Caco-2 (cell line): ENCODE measurements at regions not wholly inside any gene's neighbourhood (a gene's known extent, or its start where the extent isn't known, plus 50 kb on each side); places are given as distances from the start of the nearest gene placed in this dataset.

Experiments used
- BruUV-seq: library from RNA; stranded (reverse); fragments of 400-500 nt; replicated peaks from 2 replicates; lab custom pipeline; 2021; lab: Mats Ljungman, UMichigan
- CTCF ChIA-PET: fragments of 300-600 bp; sonication (Branson Sonifier 250); formaldehyde crosslinking; loops from one replicate; lab custom pipeline; 2022; ENCODE audit warnings: antibody characterized with exemption; lab: Charles Lee
- POLR2A ChIA-PET: fragments of 300-600 bp; sonication (Branson Sonifier 250); formaldehyde crosslinking; loops from one replicate; lab custom pipeline; 2022; ENCODE audit warnings: antibody characterized with exemption; lab: Charles Lee
- DNase-seq, 2 experiments: peaks; one replicate each; pipeline versions ENCODE4 v3.0.0 to v3.0.0-alpha.2; 2020 to 2022
- H3K27me3 ChIP-seq: replicated peaks from 2 replicates; pipeline ENCODE4 v1.6.0; 2011; ENCODE audit warnings: low read length; ENCODE audit not compliant: control insufficient read depth, insufficient read depth
- H3K36me3 ChIP-seq: 2 replicates; pipeline ENCODE4 v1.5.1; 2011; ENCODE audit warnings: low read length; ENCODE audit not compliant: control insufficient read depth, insufficient read depth
- H3K4me1 ChIP-seq: fragments of 250-450 bp; sonication (Bioruptor Pico); 2 replicates; pipeline ENCODE4 v1.5.1; 2020; ENCODE audit warnings: mild to moderate bottlenecking
- H3K4me3 ChIP-seq: 2 replicates; pipeline ENCODE4 v1.5.1; 2011; ENCODE audit warnings: low read depth, mild to moderate bottlenecking, control low read depth, low read length
- H3K9me3 ChIP-seq: fragments of 250-450 bp; sonication (Bioruptor Pico); 2 replicates; pipeline ENCODE4 v1.5.1; 2020; ENCODE audit warnings: mild to moderate bottlenecking, moderate library complexity
- H3K27ac Mint-ChIP-seq: one replicate; pipeline ENCODE4 v1.8.0; 2022; ENCODE audit warnings: mixed read lengths; ENCODE audit not compliant: unreplicated experiment
- H3K27me3 Mint-ChIP-seq: one replicate; pipeline ENCODE4 v1.8.0; 2022; ENCODE audit warnings: mixed read lengths; ENCODE audit not compliant: insufficient read depth, unreplicated experiment
- H3K36me3 Mint-ChIP-seq: one replicate; pipeline ENCODE4 v1.8.0; 2022; ENCODE audit warnings: mild to moderate bottlenecking, mixed read lengths; ENCODE audit not compliant: insufficient read depth, unreplicated experiment
- H3K4me1 Mint-ChIP-seq: one replicate; pipeline ENCODE4 v1.8.0; 2022; ENCODE audit warnings: low read depth, mixed read lengths; ENCODE audit not compliant: unreplicated experiment
- H3K4me3 Mint-ChIP-seq: one replicate; pipeline ENCODE4 v1.8.0; 2022; ENCODE audit warnings: mild to moderate bottlenecking, moderate library complexity, mixed read lengths; ENCODE audit not compliant: unreplicated experiment
- H3K9me3 Mint-ChIP-seq: one replicate; pipeline ENCODE4 v1.8.0; 2022; ENCODE audit warnings: mixed read lengths; ENCODE audit not compliant: unreplicated experiment
- intact Hi-C: fragments of 100-400 bp; cut with micrococcal nuclease; formaldehyde crosslinking; loops from one replicate; pipeline ENCODE4 v1.10.0; 2022; ENCODE audit not compliant: unreplicated experiment
- TF ChIP-seq, protein P1 (sequence below), 2 experiments: fragments of 200-600 bp in 1 of 2; IDR thresholded peaks; 1 replicate in 1 of 2; 2 replicates in 1 of 2; pipeline versions ENCODE4 v1.5.1 to v1.8.0; 2011 to 2022; ENCODE audit warnings: antibody characterized with exemption in 1 of 2, control low read depth in 1 of 2, inconsistent platforms in 1 of 2, low read depth in 1 of 2, low read length in 1 of 2, mild to moderate bottlenecking in 1 of 2, moderate library complexity in 1 of 2; ENCODE audit not compliant: insufficient read depth in 1 of 2, severe bottlenecking in 1 of 2, unreplicated experiment in 1 of 2

DNA sequence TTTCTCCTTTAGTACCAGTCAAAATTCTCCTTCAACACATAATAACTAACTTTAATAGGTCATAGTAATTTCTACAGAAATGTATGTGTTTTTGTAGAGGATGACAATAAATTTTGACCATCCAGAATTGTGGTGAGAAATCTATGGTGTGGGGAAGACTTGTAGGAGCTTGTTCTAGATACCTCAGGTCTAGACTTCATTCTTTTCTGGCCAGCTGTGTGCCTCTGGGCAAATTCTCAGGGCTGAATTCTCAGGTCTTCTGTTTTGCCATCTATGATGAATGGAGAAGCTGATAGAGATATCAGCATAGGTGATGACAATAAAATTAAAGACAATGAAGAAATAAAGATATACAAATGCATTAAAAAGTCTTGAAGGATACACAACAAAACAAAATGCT, 298.6 kb upstream of the MEF2C start:
- Mint-ChIP-seq H3K27me3 (no peaks in the 10 kb centered on the region), H3K4me1 (no peaks in the 10 kb centered on the region), H3K9me3 (no peaks in the 10 kb centered on the region), H3K4me3 (no peak overlapping the region), H3K36me3 (no peaks in the 10 kb centered on the region), H3K27ac (no peak overlapping the region)
- ChIA-PET POLR2A (no interaction called here), CTCF (no interaction called here)
- TF ChIP-seq, protein P1, sequence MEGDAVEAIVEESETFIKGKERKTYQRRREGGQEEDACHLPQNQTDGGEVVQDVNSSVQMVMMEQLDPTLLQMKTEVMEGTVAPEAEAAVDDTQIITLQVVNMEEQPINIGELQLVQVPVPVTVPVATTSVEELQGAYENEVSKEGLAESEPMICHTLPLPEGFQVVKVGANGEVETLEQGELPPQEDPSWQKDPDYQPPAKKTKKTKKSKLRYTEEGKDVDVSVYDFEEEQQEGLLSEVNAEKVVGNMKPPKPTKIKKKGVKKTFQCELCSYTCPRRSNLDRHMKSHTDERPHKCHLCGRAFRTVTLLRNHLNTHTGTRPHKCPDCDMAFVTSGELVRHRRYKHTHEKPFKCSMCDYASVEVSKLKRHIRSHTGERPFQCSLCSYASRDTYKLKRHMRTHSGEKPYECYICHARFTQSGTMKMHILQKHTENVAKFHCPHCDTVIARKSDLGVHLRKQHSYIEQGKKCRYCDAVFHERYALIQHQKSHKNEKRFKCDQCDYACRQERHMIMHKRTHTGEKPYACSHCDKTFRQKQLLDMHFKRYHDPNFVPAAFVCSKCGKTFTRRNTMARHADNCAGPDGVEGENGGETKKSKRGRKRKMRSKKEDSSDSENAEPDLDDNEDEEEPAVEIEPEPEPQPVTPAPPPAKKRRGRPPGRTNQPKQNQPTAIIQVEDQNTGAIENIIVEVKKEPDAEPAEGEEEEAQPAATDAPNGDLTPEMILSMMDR (IDR thresholded peaks at IDR 0.05; ENCODE audit: insufficient read depth in 1 of 2, low read depth in 1 of 2, low read length in 1 of 2, severe bottlenecking in 1 of 2, unreplicated experiment in 1 of 2): no peak
- DNase-seq: no peak
- intact Hi-C loops: no loop called here
- no peaks in the 10 kb centered on the region for H3K9me3 ChIP-seq
- BruUV-seq: no TSS peak
- no peaks in the 10 kb centered on the region for H3K36me3 ChIP-seq
- no peak overlapping the region for H3K4me3 ChIP-seq
- no peaks in the 10 kb centered on the region for H3K27me3 ChIP-seq
- no peaks in the 10 kb centered on the region for H3K4me1 ChIP-seq

DNA sequence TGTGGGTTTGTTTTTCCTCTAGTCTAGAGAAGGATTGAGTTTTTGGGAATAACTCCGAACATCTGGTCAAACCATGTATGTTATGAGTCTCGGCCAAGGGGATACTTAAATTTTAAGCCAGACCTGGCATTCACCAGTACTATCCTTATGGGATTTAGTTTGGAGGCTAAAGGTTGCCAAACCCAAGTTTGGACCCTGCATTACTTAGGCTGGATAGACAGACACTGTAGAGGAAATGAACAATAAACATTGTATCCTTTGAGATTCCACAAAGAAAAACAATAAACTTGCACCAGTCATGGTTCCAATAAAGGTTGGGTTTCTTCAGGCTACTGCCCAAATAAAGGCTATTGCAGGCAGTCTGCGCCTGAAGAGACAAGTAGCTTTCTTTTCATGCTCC, 296.7 kb upstream of the MEF2C start:
- TF ChIP-seq, protein P1 (IDR thresholded peaks at IDR 0.05; ENCODE audit: insufficient read depth in 1 of 2, low read depth in 1 of 2, low read length in 1 of 2, severe bottlenecking in 1 of 2, unreplicated experiment in 1 of 2): no peak
- no peaks in the 10 kb centered on the region for H3K27me3 ChIP-seq
- no peak for DNase-seq
- H3K36me3 Mint-ChIP-seq: no peaks in the 10 kb centered on the region
- no peak overlapping the region for H3K27ac Mint-ChIP-seq
- intact Hi-C loops: no loop called here
- no peaks in the 10 kb centered on the region for H3K9me3 ChIP-seq
- BruUV-seq: no TSS peak
- ChIA-PET POLR2A (no interaction called here), CTCF (no interaction called here)
- H3K9me3 Mint-ChIP-seq: no peaks in the 10 kb centered on the region
- H3K36me3 ChIP-seq: no peaks in the 10 kb centered on the region
- H3K4me3 Mint-ChIP-seq: no peak overlapping the region
- H3K4me1 Mint-ChIP-seq: no peaks in the 10 kb centered on the region
- H3K4me1 ChIP-seq: no peaks in the 10 kb centered on the region
- no peaks in the 10 kb centered on the region for H3K27me3 Mint-ChIP-seq
- no peak overlapping the region for H3K4me3 ChIP-seq

DNA sequence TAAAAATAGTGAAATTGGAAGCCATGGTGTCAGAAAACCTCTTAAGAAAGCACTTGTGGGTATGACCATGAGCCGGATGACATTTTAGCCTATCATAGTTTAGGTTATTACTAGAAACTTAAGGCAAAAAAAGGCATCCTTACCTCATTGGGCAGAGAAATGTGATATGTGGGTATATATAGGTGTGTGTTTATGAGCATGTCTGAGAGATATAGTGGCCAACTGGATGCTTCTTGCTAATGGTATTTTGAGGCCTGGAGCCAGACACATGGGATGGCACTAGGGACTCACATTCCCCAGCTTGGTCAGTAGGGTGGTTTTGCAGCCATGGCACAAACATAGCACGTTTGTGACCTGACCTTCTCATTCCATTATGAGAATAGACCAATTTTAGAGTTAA, 295.6 kb upstream of the MEF2C start:
- Histone ChIP-seq H3K36me3 (no peaks in the 10 kb centered on the region), H3K27me3 (no peaks in the 10 kb centered on the region), H3K4me3 (no peak overlapping the region), H3K4me1 (no peaks in the 10 kb centered on the region), H3K9me3 (no peaks in the 10 kb centered on the region)
- H3K36me3 Mint-ChIP-seq: no peaks in the 10 kb centered on the region
- H3K27ac Mint-ChIP-seq: no peak overlapping the region
- no peak overlapping the region for H3K4me3 Mint-ChIP-seq
- intact Hi-C loops: no loop called here
- CTCF ChIA-PET: no interaction called here
- TF ChIP-seq, protein P1 (IDR thresholded peaks at IDR 0.05; ENCODE audit: insufficient read depth in 1 of 2, low read depth in 1 of 2, low read length in 1 of 2, severe bottlenecking in 1 of 2, unreplicated experiment in 1 of 2): no peak
- H3K9me3 Mint-ChIP-seq: no peaks in the 10 kb centered on the region
- no peak for DNase-seq
- H3K4me1 Mint-ChIP-seq: no peaks in the 10 kb centered on the region
- POLR2A ChIA-PET: no interaction called here
- BruUV-seq: no TSS peak
- no peaks in the 10 kb centered on the region for H3K27me3 Mint-ChIP-seq
